ENCODE measurements at regions not wholly inside any gene's neighbourhood (a gene's known extent, or its start where the extent isn't known, plus 50 kb on each side); places are given as distances from the start of the nearest gene placed in this dataset.

DNA sequence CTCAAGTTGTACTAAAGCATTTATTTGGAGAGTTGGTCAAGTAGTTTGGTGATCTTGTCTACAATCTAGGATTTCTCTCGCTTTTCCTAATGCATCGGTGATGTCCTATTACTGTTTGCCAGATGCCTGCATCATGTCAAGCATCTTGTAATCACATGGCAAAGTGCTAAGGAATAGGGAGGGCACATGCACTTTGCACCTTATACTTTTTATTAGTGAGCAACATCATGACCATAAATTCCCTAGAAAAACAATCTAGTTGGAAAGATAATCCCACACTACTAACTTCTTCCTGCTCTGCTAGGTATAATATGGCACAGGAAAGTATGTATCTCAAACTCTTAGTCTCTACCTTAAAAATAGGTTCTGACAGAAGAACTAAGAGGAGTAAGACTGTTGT is 894.3 kb upstream of the SLITRK1 start:
- TF ChIP-seq, protein P1, sequence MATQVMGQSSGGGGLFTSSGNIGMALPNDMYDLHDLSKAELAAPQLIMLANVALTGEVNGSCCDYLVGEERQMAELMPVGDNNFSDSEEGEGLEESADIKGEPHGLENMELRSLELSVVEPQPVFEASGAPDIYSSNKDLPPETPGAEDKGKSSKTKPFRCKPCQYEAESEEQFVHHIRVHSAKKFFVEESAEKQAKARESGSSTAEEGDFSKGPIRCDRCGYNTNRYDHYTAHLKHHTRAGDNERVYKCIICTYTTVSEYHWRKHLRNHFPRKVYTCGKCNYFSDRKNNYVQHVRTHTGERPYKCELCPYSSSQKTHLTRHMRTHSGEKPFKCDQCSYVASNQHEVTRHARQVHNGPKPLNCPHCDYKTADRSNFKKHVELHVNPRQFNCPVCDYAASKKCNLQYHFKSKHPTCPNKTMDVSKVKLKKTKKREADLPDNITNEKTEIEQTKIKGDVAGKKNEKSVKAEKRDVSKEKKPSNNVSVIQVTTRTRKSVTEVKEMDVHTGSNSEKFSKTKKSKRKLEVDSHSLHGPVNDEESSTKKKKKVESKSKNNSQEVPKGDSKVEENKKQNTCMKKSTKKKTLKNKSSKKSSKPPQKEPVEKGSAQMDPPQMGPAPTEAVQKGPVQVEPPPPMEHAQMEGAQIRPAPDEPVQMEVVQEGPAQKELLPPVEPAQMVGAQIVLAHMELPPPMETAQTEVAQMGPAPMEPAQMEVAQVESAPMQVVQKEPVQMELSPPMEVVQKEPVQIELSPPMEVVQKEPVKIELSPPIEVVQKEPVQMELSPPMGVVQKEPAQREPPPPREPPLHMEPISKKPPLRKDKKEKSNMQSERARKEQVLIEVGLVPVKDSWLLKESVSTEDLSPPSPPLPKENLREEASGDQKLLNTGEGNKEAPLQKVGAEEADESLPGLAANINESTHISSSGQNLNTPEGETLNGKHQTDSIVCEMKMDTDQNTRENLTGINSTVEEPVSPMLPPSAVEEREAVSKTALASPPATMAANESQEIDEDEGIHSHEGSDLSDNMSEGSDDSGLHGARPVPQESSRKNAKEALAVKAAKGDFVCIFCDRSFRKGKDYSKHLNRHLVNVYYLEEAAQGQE (IDR thresholded peaks at IDR 0.05; ENCODE audit: unreplicated experiment), result no peak
- TF ChIP-seq, protein P2, sequence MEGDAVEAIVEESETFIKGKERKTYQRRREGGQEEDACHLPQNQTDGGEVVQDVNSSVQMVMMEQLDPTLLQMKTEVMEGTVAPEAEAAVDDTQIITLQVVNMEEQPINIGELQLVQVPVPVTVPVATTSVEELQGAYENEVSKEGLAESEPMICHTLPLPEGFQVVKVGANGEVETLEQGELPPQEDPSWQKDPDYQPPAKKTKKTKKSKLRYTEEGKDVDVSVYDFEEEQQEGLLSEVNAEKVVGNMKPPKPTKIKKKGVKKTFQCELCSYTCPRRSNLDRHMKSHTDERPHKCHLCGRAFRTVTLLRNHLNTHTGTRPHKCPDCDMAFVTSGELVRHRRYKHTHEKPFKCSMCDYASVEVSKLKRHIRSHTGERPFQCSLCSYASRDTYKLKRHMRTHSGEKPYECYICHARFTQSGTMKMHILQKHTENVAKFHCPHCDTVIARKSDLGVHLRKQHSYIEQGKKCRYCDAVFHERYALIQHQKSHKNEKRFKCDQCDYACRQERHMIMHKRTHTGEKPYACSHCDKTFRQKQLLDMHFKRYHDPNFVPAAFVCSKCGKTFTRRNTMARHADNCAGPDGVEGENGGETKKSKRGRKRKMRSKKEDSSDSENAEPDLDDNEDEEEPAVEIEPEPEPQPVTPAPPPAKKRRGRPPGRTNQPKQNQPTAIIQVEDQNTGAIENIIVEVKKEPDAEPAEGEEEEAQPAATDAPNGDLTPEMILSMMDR (conservative IDR thresholded peaks at IDR 0.05; ENCODE audit: low read depth in 2 of 2), result no peak
- TF ChIP-seq POLR2AphosphoS5 (IDR thresholded peaks at IDR 0.05; ENCODE audit: low read depth) (no peak), EZH2phosphoT487 (IDR thresholded peaks at IDR 0.05; ENCODE audit: unreplicated experiment) (no peak), CREB1 (CRISPR knock-in tag; IDR thresholded peaks at IDR 0.05; ENCODE audit: low read depth) (no peak)
